H1 (cell line): ENCODE measurements at regions not wholly inside any gene's neighbourhood (a gene's known extent, or its start where the extent isn't known, plus 50 kb on each side); places are given as distances from the start of the nearest gene placed in this dataset.

ENCODE experiments used
- CTCF ChIA-PET: fragments of 300-600 bp; sonication (Branson Sonifier 250); formaldehyde crosslinking; loops from one replicate; lab custom pipeline; 2021; ENCODE audit not compliant: partially characterized antibody; lab: Charles Lee
- POLR2A ChIA-PET: fragments of 300-600 bp; sonication (Branson Sonifier 250); formaldehyde crosslinking; loops from one replicate; lab custom pipeline; 2021; ENCODE audit warnings: inconsistent platforms; ENCODE audit not compliant: partially characterized antibody; lab: Charles Lee
- DNase-seq, 2 experiments: peaks; one replicate each; pipeline versions ENCODE4 v3.0.0 to v3.0.0-alpha.2; 2010 to 2022; ENCODE audit warnings: low spot score in 2 of 2, low read depth in 1 of 2, mixed read lengths in 1 of 2
- FAIRE-seq: peaks from 2 replicates; lab custom pipeline; 2011; peaks lifted over from hg19 to GRCh38; lab: Jason Lieb, UNC
- H2AFZ ChIP-seq: 2 replicates; pipeline ENCODE4 v1.8.1; 2012; ENCODE audit warnings: low read length, inconsistent platforms
- H2AK5ac ChIP-seq: 2 replicates; pipeline ENCODE4 v1.6.1; 2013; ENCODE audit warnings: low read depth, low read length
- H2BK120ac ChIP-seq: replicated peaks from 2 replicates; pipeline ENCODE3; 2013; ENCODE audit warnings: low read depth, low read length, inconsistent platforms
- H2BK12ac ChIP-seq: 2 replicates; pipeline ENCODE4 v1.6.1; 2013; ENCODE audit warnings: low read depth, low read length
- H2BK15ac ChIP-seq: 2 replicates; pipeline ENCODE4 v1.6.1; 2013; ENCODE audit warnings: low read length
- H2BK20ac ChIP-seq: 2 replicates; pipeline ENCODE4 v1.6.1; 2013; ENCODE audit warnings: low read length
- H2BK5ac ChIP-seq: 2 replicates; pipeline ENCODE4 v1.6.1; 2013; ENCODE audit warnings: low read depth, low read length
- H3K14ac ChIP-seq: 2 replicates; pipeline ENCODE4 v1.6.1; 2013; ENCODE audit warnings: inconsistent platforms; ENCODE audit not compliant: insufficient read length
- H3K18ac ChIP-seq: 2 replicates; pipeline ENCODE4 v1.6.1; 2013; ENCODE audit warnings: low read length; ENCODE audit errors: extremely low read depth
- H3K23ac ChIP-seq: 2 replicates; pipeline ENCODE4 v1.6.1; 2013; ENCODE audit warnings: inconsistent platforms; ENCODE audit not compliant: insufficient read length
- H3K23me2 ChIP-seq: 2 replicates; pipeline ENCODE4 v1.6.1; 2013; ENCODE audit warnings: low read depth, low read length
- H3K27ac ChIP-seq: 2 replicates; pipeline ENCODE4 v1.6.1; 2011; ENCODE audit warnings: low read depth, low read length, inconsistent platforms
- H3K27me3 ChIP-seq, 4 experiments: replicated peaks in 1 of 4; 1 replicate in 1 of 4; 2 replicates in 3 of 4; pipeline versions ENCODE4 v1.6.1 to v1.8.1; 2011 to 2013; ENCODE audit warnings: low read length in 3 of 4, mild to moderate bottlenecking in 3 of 4, inconsistent platforms in 2 of 4, mixed read lengths in 2 of 4, moderate library complexity in 1 of 4; ENCODE audit not compliant: control insufficient read depth in 3 of 4, insufficient read depth in 3 of 4; ENCODE audit errors: extremely low read depth in 1 of 4
- H3K36me3 ChIP-seq, 4 experiments: 2 replicates each; pipeline versions ENCODE4 v1.6.1 to v1.8.1; 2011 to 2013; ENCODE audit warnings: mild to moderate bottlenecking in 4 of 4, low read length in 3 of 4, moderate library complexity in 2 of 4, control low read depth in 1 of 4, inconsistent platforms in 1 of 4; ENCODE audit not compliant: insufficient read depth in 4 of 4, control insufficient read depth in 2 of 4
- H3K4ac ChIP-seq: replicated peaks from 2 replicates; pipeline ENCODE3; 2013; ENCODE audit warnings: low read length, low read depth, mixed read lengths, inconsistent platforms; ENCODE audit not compliant: insufficient read length
- H3K4me1 ChIP-seq, 4 experiments: replicated peaks in 1 of 4; 1 replicate in 1 of 4; 2 replicates in 3 of 4; pipeline versions ENCODE4 v1.6.1 to v1.8.1; 2011 to 2013; ENCODE audit warnings: low read length in 3 of 4, inconsistent platforms in 2 of 4, mixed read lengths in 1 of 4; ENCODE audit not compliant: insufficient read depth in 4 of 4, control insufficient read depth in 3 of 4
- H3K4me2 ChIP-seq, 2 experiments: 2 replicates each; pipeline versions ENCODE4 v1.6.1 to v1.8.1; 2011 to 2013; ENCODE audit warnings: low read depth in 2 of 2, low read length in 2 of 2, control low read depth in 1 of 2, inconsistent platforms in 1 of 2, mild to moderate bottlenecking in 1 of 2; ENCODE audit not compliant: insufficient read depth in 1 of 2
- H3K4me3 ChIP-seq, 4 experiments: fragments of 200-600, 300-600 bp in 1 of 4; sonication (generic), shearing (Covaris generic), sonication (Bioruptor Twin) in 1 of 4; 2 replicates each; pipeline versions ENCODE4 v1.5.1 to v1.8.1; 2011 to 2016; ENCODE audit warnings: low read length in 4 of 4, low read depth in 3 of 4, control low read depth in 2 of 4, inconsistent platforms in 2 of 4, mild to moderate bottlenecking in 2 of 4, mixed read lengths in 1 of 4, moderate library complexity in 1 of 4; ENCODE audit not compliant: insufficient read depth in 2 of 4; ENCODE audit errors: extremely low read depth in 1 of 4
- H3K56ac ChIP-seq: replicated peaks from 2 replicates; pipeline ENCODE3; 2013; ENCODE audit warnings: low read depth, mild to moderate bottlenecking, mixed read lengths, low read length, inconsistent platforms; ENCODE audit not compliant: insufficient read length
- H3K79me1 ChIP-seq: 2 replicates; pipeline ENCODE4 v1.6.1; 2013; ENCODE audit warnings: low read depth, low read length, control low read depth
- H3K79me2 ChIP-seq, 2 experiments: 2 replicates each; pipeline versions ENCODE4 v1.6.1 to v1.8.1; 2012 to 2013; ENCODE audit warnings: low read length in 2 of 2, mild to moderate bottlenecking in 2 of 2, inconsistent platforms in 1 of 2; ENCODE audit not compliant: insufficient read depth in 2 of 2, control insufficient read depth in 1 of 2
- H3K9ac ChIP-seq, 4 experiments: replicated peaks in 1 of 4; 1 replicate in 1 of 4; 2 replicates in 3 of 4; pipeline versions ENCODE4 v1.6.1 to v1.8.1; 2011 to 2013; ENCODE audit warnings: low read depth in 3 of 4, low read length in 3 of 4, control low read depth in 2 of 4, mild to moderate bottlenecking in 2 of 4, moderate library complexity in 2 of 4, inconsistent platforms in 1 of 4; ENCODE audit errors: extremely low read depth in 1 of 4
- H3K9me3 ChIP-seq, 2 experiments: 2 replicates each; pipeline versions ENCODE4 v1.6.1 to v1.8.1; 2012 to 2013; ENCODE audit warnings: mild to moderate bottlenecking in 2 of 2, moderate library complexity in 2 of 2, control low read depth in 1 of 2, inconsistent platforms in 1 of 2, low read depth in 1 of 2, low read length in 1 of 2, mixed read lengths in 1 of 2; ENCODE audit not compliant: insufficient read depth in 2 of 2
- H4K20me1 ChIP-seq, 2 experiments: replicated peaks in 1 of 2; 2 replicates each; pipeline versions ENCODE3 to v1.8.1; 2011 to 2013; ENCODE audit warnings: inconsistent platforms in 2 of 2, low read length in 2 of 2, mild to moderate bottlenecking in 1 of 2; ENCODE audit not compliant: insufficient read depth in 2 of 2, control insufficient read depth in 1 of 2
- H4K5ac ChIP-seq: 2 replicates; pipeline ENCODE4 v1.6.1; 2013; ENCODE audit warnings: low read length, low read depth, mixed read lengths, inconsistent platforms; ENCODE audit not compliant: insufficient read length
- H4K8ac ChIP-seq: 2 replicates; pipeline ENCODE4 v1.8.0; 2013; ENCODE audit warnings: mild to moderate bottlenecking, moderate library complexity, low read length, inconsistent platforms; ENCODE audit not compliant: insufficient read depth; ENCODE audit errors: extremely low read depth
- H4K91ac ChIP-seq: replicated peaks from 2 replicates; pipeline ENCODE3; 2013; ENCODE audit warnings: low read length, mixed read lengths, inconsistent platforms; ENCODE audit not compliant: insufficient read length
- BRCA1 ChIP-seq: IDR thresholded peaks from 2 replicates; pipeline ENCODE4 v1.6.1; 2012; ENCODE audit warnings: low read depth, low read length, improper control_type of control experiment
- CHD2 ChIP-seq: IDR thresholded peaks from 2 replicates; pipeline ENCODE4 v1.6.1; 2012; ENCODE audit warnings: low read length, improper control_type of control experiment
- EZH2 ChIP-seq: fragments of 200-600 bp; sonication (generic); IDR thresholded peaks from 2 replicates; pipeline ENCODE4 v1.7.1; 2012; ENCODE audit warnings: low read depth, mild to moderate bottlenecking, moderate library complexity, low read length, inconsistent platforms; ENCODE audit not compliant: severe bottlenecking
- GTF2F1 ChIP-seq: IDR thresholded peaks from 2 replicates; pipeline ENCODE4 v1.6.1; 2012; ENCODE audit warnings: low read depth, low read length, improper control_type of control experiment, borderline replicate concordance
- JUN ChIP-seq: IDR thresholded peaks from 2 replicates; pipeline ENCODE4 v1.6.1; 2011; ENCODE audit warnings: low read depth, mild to moderate bottlenecking, improper control_type of control experiment, low read length
- PHF8 ChIP-seq: fragments of 200-600 bp; sonication (generic); conservative IDR thresholded peaks from 2 replicates; pipeline ENCODE4 v1.7.1; 2012; ENCODE audit warnings: low read depth, mild to moderate bottlenecking, inconsistent platforms, low read length, moderate library complexity
- RAD21 ChIP-seq, 2 experiments: IDR thresholded peaks in 1 of 2; conservative IDR thresholded peaks in 1 of 2; 2 replicates each; pipeline ENCODE4 v1.6.1; 2011; ENCODE audit warnings: low read depth in 2 of 2, low read length in 2 of 2, improper control_type of control experiment in 1 of 2, inconsistent platforms in 1 of 2, mild to moderate bottlenecking in 1 of 2, moderate library complexity in 1 of 2
- RXRA ChIP-seq: IDR thresholded peaks from 2 replicates; pipeline ENCODE4 v1.6.1; 2011; ENCODE audit warnings: low read depth, mild to moderate bottlenecking, low read length, moderate library complexity; ENCODE audit not compliant: insufficient read depth
- WGBS, 2 experiments: shearing (Covaris generic) in 1 of 2; methylation state at CpG; one replicate each; pipeline versions ENCODE4 v1.1.6 to v1.1.7; 2013 to 2015; ENCODE audit warnings: low lambda C conversion rate in 2 of 2, mixed read lengths in 2 of 2, inconsistent platforms in 1 of 2, low coverage in 1 of 2, missing lambda C conversion rate in 1 of 2; ENCODE audit not compliant: insufficient replicate concordance in 2 of 2, insufficient coverage in 1 of 2, insufficient read length in 1 of 2; ENCODE audit errors: extremely low coverage in 1 of 2, missing lambda C conversion rate in 1 of 2; 5-methylcytosine and 5-hydroxymethylcytosine counted together

DNA sequence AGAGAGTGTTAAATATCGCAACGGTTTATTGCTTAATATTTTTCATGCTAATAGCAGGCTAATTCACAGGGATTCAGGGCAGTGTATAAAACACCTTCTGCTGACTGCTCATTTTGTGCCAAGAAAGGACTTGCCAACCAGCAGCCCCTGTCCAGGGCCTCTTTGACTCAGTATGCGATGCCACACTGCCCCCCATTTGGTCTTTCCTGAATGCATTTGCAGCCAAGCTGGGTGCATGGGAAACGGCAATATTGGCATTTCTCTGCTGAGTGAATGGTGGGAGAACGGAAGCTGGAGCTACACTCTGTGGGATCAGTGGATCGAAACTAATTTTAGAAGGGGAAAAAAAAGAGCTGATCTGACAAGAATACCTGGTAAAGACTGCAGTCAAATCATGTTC, 152.9 kb upstream of the C16orf82 start:
- 92% methylated on average over 6 of the region's 6 CpGs; no CpG with 5 or more reads in 1 of the 2 experiments for WGBS, 2 experiments
- no peaks in the 10 kb centered on the region for H3K79me1 ChIP-seq
- no peak overlapping the region for H3K23ac ChIP-seq

More for the DNA sequence above, 152.9 kb upstream of the C16orf82 start:
- Histone ChIP-seq H3K56ac (no peak overlapping the region), H4K20me1 (no peaks in the 10 kb centered on the region), H3K27ac (no peak overlapping the region), H3K4me2 (no peak overlapping the region), H2BK15ac (no peak overlapping the region), H4K8ac (no peak overlapping the region; the same call in 1 of the 2 replicates), H3K9ac (no peak overlapping the region), H3K36me3 (no peaks in the 10 kb centered on the region), H3K79me2 (no peaks in the 10 kb centered on the region), H2BK5ac (no peak overlapping the region), H3K27me3 (0 out of 7 replicates have a peak, but pooled peaks cover 0 to 2% (median 0%) of the 10 kb centered on the region in 4 experiments), H3K9me3 (no peaks in the 10 kb centered on the region), H3K4me1 (no peaks in the 10 kb centered on the region), H2AK5ac (no peak overlapping the region), H3K18ac (no peak overlapping the region), H4K5ac (no peak overlapping the region), H3K14ac (no peak overlapping the region), H2BK120ac (no peak overlapping the region), H3K23me2 (no peaks in the 10 kb centered on the region), H3K4ac (no peak overlapping the region), H2AFZ (0 out of 2 replicates have a peak overlapping the region, but pooled peaks have one; percentile 1), H2BK12ac (no peak overlapping the region), H2BK20ac (no peak overlapping the region), H3K4me3 (no peak overlapping the region), H4K91ac (no peak overlapping the region)
- no peak for DNase-seq
- ChIA-PET CTCF (interaction anchor here (0.6 to 1.6 kb wide), 3 partner anchors 8 to 49 kb away, joined by 3 to 4 read pairs (median 4); no protein-coding TSS in a partner anchor), POLR2A (no interaction called here)
- no peak for FAIRE-seq
- TF ChIP-seq PHF8 (no peak), GTF2F1 (no peak), RXRA (no peak), JUN (no peak), EZH2 (no peak), BRCA1 (no peak), RAD21 (IDR thresholded peaks at IDR 0.05 in 1 of 2, conservative IDR thresholded peaks at IDR 0.05 in 1 of 2; ENCODE audit: low read depth in 2 of 2, low read length in 2 of 2) (no peak), CHD2 (no peak)
